Upper lobe of left lung (tissue), 4 donors: ENCODE measurements at regions not wholly inside any gene's neighbourhood (a gene's known extent, or its start where the extent isn't known, plus 50 kb on each side); places are given as distances from the start of the nearest gene placed in this dataset.

ENCODE experiments used
- EP300 ChIP-seq, 4 donors: sonication (generic); formaldehyde crosslinking; IDR thresholded peaks; one replicate each; pipeline ENCODE4 v1.5.1; 2017; ENCODE audit warnings: antibody characterized with exemption in 4 of 4, control low read depth in 2 of 4
- POLR2AphosphoS5 ChIP-seq, 2 donors: sonication (generic); formaldehyde crosslinking; IDR thresholded peaks; one replicate each; pipeline ENCODE4 v1.5.1; 2017; ENCODE audit warnings: antibody characterized with exemption in 2 of 2
- TF ChIP-seq, protein P1 (sequence below), 6 experiments: fragments of 450-650 bp in 4 of 6; fragments of 200-600 bp in 2 of 6; sonication (generic) in 2 of 6; IDR thresholded peaks; one replicate each; pipeline ENCODE4 v1.5.1; 2016 to 2019; ENCODE audit warnings: antibody characterized with exemption in 6 of 6

DNA sequence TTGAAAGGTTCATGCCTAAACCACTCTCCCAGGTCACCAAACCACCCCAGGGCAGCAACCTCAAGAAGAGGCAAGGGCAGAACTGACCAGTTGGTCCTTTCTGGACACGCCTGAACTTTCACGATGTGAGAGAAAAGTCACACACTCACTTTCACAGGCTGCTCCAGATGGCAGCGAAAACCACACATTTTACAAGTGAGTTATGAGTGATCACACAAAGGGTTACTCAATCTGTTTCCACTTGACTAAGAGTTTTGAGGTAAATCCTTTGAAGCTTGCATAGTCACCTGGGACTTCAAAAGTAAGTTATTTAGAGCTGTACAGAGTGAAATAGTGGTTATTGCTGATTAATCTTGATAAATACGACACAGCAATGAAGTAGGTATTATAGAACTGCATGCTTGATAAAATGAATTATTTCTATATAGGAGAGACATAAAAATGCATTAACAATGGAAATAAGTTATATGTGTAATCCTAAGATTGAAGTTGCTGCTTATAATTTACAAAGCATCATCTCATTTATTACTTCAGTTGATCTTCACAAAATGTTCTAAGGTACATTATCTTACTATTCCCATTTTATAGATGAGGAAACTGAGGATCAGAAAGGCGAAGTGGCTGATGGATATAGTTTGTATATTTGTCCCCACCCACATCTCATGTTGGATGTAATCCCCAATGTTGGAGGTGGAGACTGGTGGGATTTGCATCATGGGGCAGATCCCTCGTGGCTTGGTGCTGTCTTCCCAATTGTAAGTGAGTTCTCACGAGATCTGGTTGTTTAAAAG, 103.0 kb upstream of the KLF3 start:
- TF ChIP-seq, protein P1, sequence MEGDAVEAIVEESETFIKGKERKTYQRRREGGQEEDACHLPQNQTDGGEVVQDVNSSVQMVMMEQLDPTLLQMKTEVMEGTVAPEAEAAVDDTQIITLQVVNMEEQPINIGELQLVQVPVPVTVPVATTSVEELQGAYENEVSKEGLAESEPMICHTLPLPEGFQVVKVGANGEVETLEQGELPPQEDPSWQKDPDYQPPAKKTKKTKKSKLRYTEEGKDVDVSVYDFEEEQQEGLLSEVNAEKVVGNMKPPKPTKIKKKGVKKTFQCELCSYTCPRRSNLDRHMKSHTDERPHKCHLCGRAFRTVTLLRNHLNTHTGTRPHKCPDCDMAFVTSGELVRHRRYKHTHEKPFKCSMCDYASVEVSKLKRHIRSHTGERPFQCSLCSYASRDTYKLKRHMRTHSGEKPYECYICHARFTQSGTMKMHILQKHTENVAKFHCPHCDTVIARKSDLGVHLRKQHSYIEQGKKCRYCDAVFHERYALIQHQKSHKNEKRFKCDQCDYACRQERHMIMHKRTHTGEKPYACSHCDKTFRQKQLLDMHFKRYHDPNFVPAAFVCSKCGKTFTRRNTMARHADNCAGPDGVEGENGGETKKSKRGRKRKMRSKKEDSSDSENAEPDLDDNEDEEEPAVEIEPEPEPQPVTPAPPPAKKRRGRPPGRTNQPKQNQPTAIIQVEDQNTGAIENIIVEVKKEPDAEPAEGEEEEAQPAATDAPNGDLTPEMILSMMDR (IDR thresholded peaks at IDR 0.05), result no peak
- no peak for TF ChIP-seq POLR2AphosphoS5 (IDR thresholded peaks at IDR 0.05)
- no peak for TF ChIP-seq EP300 (IDR thresholded peaks at IDR 0.05)
